ENCODE measurements at regions not wholly inside any gene's neighbourhood (a gene's known extent, or its start where the extent isn't known, plus 50 kb on each side); places are given as distances from the start of the nearest gene placed in this dataset.
"Not testable (repeated sequence)": the region's sequence is repeated elsewhere in the genome, so short reads cannot be mapped to it uniquely, and the experiment has no call there.

DNA sequence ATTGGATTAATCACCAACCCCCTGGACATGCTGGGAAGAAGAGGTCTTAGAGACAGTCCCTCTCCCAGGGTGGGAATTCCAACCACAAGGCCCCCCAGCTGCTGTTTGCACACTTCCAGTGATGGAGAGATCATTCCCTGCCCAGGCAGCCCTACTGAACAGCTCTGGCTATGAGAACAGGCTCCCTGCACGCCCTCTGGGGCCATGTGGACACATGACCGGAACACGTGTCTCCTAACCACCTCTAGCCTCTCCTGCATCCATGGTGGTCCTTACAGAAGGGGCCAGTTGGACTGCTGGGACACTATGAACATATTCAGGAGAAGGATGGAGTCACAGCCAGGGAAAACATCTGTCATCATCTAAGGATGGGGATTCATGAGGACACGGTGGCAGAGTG lies 196.2 kb downstream of the MN1 start:
- H3K4me3 Mint-ChIP-seq, result no peak overlapping the region
- H3K27ac Mint-ChIP-seq, result no peak overlapping the region
- WGBS (ENCODE audit: insufficient coverage), result 94% methylated on average over 4 of the region's 4 CpGs
- TF ChIP-seq EZH2 (IDR thresholded peaks at IDR 0.05; ENCODE audit: borderline replicate concordance, insufficient read depth, low read depth, low read length, poor library complexity, severe bottlenecking), result no peak
- TF ChIP-seq, protein P1, sequence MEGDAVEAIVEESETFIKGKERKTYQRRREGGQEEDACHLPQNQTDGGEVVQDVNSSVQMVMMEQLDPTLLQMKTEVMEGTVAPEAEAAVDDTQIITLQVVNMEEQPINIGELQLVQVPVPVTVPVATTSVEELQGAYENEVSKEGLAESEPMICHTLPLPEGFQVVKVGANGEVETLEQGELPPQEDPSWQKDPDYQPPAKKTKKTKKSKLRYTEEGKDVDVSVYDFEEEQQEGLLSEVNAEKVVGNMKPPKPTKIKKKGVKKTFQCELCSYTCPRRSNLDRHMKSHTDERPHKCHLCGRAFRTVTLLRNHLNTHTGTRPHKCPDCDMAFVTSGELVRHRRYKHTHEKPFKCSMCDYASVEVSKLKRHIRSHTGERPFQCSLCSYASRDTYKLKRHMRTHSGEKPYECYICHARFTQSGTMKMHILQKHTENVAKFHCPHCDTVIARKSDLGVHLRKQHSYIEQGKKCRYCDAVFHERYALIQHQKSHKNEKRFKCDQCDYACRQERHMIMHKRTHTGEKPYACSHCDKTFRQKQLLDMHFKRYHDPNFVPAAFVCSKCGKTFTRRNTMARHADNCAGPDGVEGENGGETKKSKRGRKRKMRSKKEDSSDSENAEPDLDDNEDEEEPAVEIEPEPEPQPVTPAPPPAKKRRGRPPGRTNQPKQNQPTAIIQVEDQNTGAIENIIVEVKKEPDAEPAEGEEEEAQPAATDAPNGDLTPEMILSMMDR (IDR thresholded peaks at IDR 0.05), result no peak
- Histone ChIP-seq H3K27me3 (replicated peaks in 1 of 4; ENCODE audit: control extremely low read depth in 1 of 4, control insufficient read depth in 3 of 4, insufficient read depth in 4 of 4, low read length in 3 of 4) (no peaks in the 10 kb centered on the region), H4K20me1 (ENCODE audit: control insufficient read depth, insufficient read depth, low read length, poor library complexity, severe bottlenecking) (no peaks in the 10 kb centered on the region), H3K79me2 (ENCODE audit: control insufficient read depth, insufficient read depth, low read length) (no peaks in the 10 kb centered on the region), H3K4me2 (replicated peaks; ENCODE audit: low read depth, low read length, poor library complexity, severe bottlenecking) (no peak overlapping the region), H2AFZ (ENCODE audit: insufficient read depth, low read depth, low read length, poor library complexity, severe bottlenecking) (no peak overlapping the region), H3K9ac (ENCODE audit: low read length) (no peak overlapping the region), H3K9me3 (ENCODE audit: control extremely low read depth in 1 of 3, control insufficient read depth in 2 of 3, insufficient read depth in 1 of 3, low read length in 2 of 3) (peaks cover 0 to 11% (median 0%) of the 10 kb centered on the region in 3 donors), H3K4me1 (ENCODE audit: control insufficient read depth in 2 of 2, insufficient read depth in 2 of 2, low read length in 2 of 2) (no peaks in the 10 kb centered on the region), H3K36me3 (replicated peaks in 1 of 2; ENCODE audit: control extremely low read depth in 1 of 2, control insufficient read depth in 1 of 2, extremely low read depth in 1 of 2, insufficient read depth in 2 of 2, low read length in 1 of 2) (no peaks in the 10 kb centered on the region), H3K4me3 (ENCODE audit: control extremely low read depth in 1 of 5, extremely low read depth in 1 of 5, insufficient read depth in 1 of 5, low read depth in 2 of 5, low read length in 4 of 5) (no peak overlapping the region), H3K27ac (ENCODE audit: low read length in 2 of 2) (no peak overlapping the region)
- intact Hi-C loops (cut with micrococcal nuclease), result no loop called here
- no peaks in the 10 kb centered on the region for H3K9me3 Mint-ChIP-seq (ENCODE audit: insufficient read depth)
- no peaks in the 10 kb centered on the region for H3K4me1 Mint-ChIP-seq
- no peak for ATAC-seq (ENCODE audit: low read depth)
- POLR2A ChIA-PET, result no interaction called here
- no peaks in the 10 kb centered on the region for H3K27me3 Mint-ChIP-seq
- CTCF ChIA-PET, result no interaction called here
- DNase-seq, result no peak

DNA sequence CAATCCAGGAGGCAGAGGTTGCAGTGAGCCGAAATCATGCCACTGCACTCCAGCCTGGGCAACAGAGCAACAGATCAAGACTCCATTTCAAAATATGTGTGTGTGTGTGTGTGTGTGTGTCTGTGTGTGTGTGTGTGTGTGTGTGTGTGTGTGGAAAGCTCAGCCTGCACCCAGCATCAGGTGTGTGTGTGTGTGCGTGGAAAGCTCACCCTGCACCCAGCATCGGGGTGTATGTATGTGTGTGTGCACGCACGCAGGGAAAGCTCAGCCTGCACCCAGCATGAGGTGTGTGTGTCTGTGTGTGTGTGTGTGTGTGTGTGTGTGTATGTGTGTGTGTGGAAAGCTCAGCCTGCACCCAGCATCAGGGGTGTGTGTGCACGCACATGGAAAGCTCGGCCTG lies 193.8 kb downstream of the MN1 start:
- intact Hi-C loops (cut with micrococcal nuclease), result not testable (repeated sequence)

More for the DNA sequence above, 193.8 kb downstream of the MN1 start:
- DNase-seq; H3K79me2 ChIP-seq (ENCODE audit: control insufficient read depth, insufficient read depth, low read length); ATAC-seq (ENCODE audit: low read depth); H3K4me3 Mint-ChIP-seq; H2AFZ ChIP-seq (ENCODE audit: insufficient read depth, low read depth, low read length, poor library complexity, severe bottlenecking); H3K27me3 Mint-ChIP-seq; H3K4me3 ChIP-seq (ENCODE audit: control extremely low read depth in 1 of 5, extremely low read depth in 1 of 5, insufficient read depth in 1 of 5, low read depth in 2 of 5, low read length in 4 of 5); H3K27me3 ChIP-seq (replicated peaks in 1 of 4; ENCODE audit: control extremely low read depth in 1 of 4, control insufficient read depth in 3 of 4, insufficient read depth in 4 of 4, low read length in 3 of 4); H3K4me1 Mint-ChIP-seq; H4K20me1 ChIP-seq (ENCODE audit: control insufficient read depth, insufficient read depth, low read length, poor library complexity, severe bottlenecking); H3K4me2 ChIP-seq (replicated peaks; ENCODE audit: low read depth, low read length, poor library complexity, severe bottlenecking); H3K36me3 ChIP-seq (replicated peaks in 1 of 2; ENCODE audit: control extremely low read depth in 1 of 2, control insufficient read depth in 1 of 2, extremely low read depth in 1 of 2, insufficient read depth in 2 of 2, low read length in 1 of 2); H3K9me3 Mint-ChIP-seq (ENCODE audit: insufficient read depth); POLR2A ChIA-PET; H3K4me1 ChIP-seq (ENCODE audit: control insufficient read depth in 2 of 2, insufficient read depth in 2 of 2, low read length in 2 of 2); H3K9ac ChIP-seq (ENCODE audit: low read length); H3K27ac Mint-ChIP-seq; CTCF ChIA-PET; H3K27ac ChIP-seq (ENCODE audit: low read length in 2 of 2): not testable (repeated sequence)
- WGBS (ENCODE audit: insufficient coverage), result 98% methylated on average over 7 of the region's 7 CpGs
- H3K9me3 ChIP-seq (ENCODE audit: control extremely low read depth in 1 of 3, control insufficient read depth in 2 of 3, insufficient read depth in 1 of 3, low read length in 2 of 3), result peaks cover 0 to 19% (median 0%) of the 10 kb centered on the region in 3 donors
